ENCODE measurements at regions not wholly inside any gene's neighbourhood (a gene's known extent, or its start where the extent isn't known, plus 50 kb on each side); places are given as distances from the start of the nearest gene placed in this dataset.

GRCh38 chr16:86364653-86365380 lies 145.5 kb upstream of the FOXF1 start (continued):
- no peak for TF ChIP-seq CTCF (IDR thresholded peaks at IDR 0.05)
- TF ChIP-seq SREBF2 (IDR thresholded peaks at IDR 0.05) = no peak
- no peak for TF ChIP-seq SMC3 (IDR thresholded peaks at IDR 0.05)
- TF ChIP-seq RCOR1 (IDR thresholded peaks at IDR 0.05; ENCODE audit: low read depth, low read length) = no peak
- TF ChIP-seq MAX (IDR thresholded peaks at IDR 0.05) = no peak
- TF ChIP-seq FOXS1 (CRISPR knock-in tag; IDR thresholded peaks at IDR 0.05) = no peak
- TF ChIP-seq MAFK (IDR thresholded peaks at IDR 0.05; ENCODE audit: partially characterized antibody) = no peak
- no peak for TF ChIP-seq HDAC2 (IDR thresholded peaks at IDR 0.05)

GRCh38 chr16:86365513-86366273 lies 144.6 kb upstream of the FOXF1 start:
- no peak for DNase-seq (ENCODE audit: low read depth in 1 of 2, low spot score in 1 of 2)
- Histone ChIP-seq H3K9me3 (no peaks in the 10 kb centered on the region; the same call in 2 of the 3 replicates), H3K4me2 (no peak overlapping the region), H3K27ac (no peak overlapping the region), H3K4me1 (no peaks in the 10 kb centered on the region), H3K4me3 (no peak overlapping the region)
- POLR2A ChIA-PET = no interaction called here
- WGBS (ENCODE audit: missing lambda C conversion rate) = 43% methylated on average over 18 of the region's 19 CpGs
- ATAC-seq = no peak
- CTCF ChIA-PET = interaction anchor here (0.8 kb wide), 1 partner anchor 11 kb away, joined by 3 read pairs; no protein-coding TSS in a partner anchor
- no peak for FAIRE-seq
- no peak for TF ChIP-seq BCL3 (IDR thresholded peaks at IDR 0.05)
- TF ChIP-seq FOSL2 (IDR thresholded peaks at IDR 0.05) = no peak
- no peak for TF ChIP-seq FOSL2 (CRISPR knock-in tag; IDR thresholded peaks at IDR 0.05)
- no peak for TF ChIP-seq CBX2 (IDR thresholded peaks at IDR 0.05; ENCODE audit: borderline replicate concordance, low read depth)
- TF ChIP-seq TP53 (CRISPR knock-in tag; IDR thresholded peaks at IDR 0.05) = no peak
- TF ChIP-seq EHMT2 (IDR thresholded peaks at IDR 0.05; ENCODE audit: low read depth) = no peak
- TF ChIP-seq EHF (CRISPR knock-in tag; IDR thresholded peaks at IDR 0.05) = no peak
- no peak for TF ChIP-seq RAD21 (conservative IDR thresholded peaks at IDR 0.05 in 1 of 2, IDR thresholded peaks at IDR 0.05 in 1 of 2)
- TF ChIP-seq HOXB5 (CRISPR knock-in tag; IDR thresholded peaks at IDR 0.05) = no peak
- TF ChIP-seq MAX (IDR thresholded peaks at IDR 0.05) = no peak
- no peak for TF ChIP-seq FOXS1 (CRISPR knock-in tag; IDR thresholded peaks at IDR 0.05)
- no peak for TF ChIP-seq MYC (IDR thresholded peaks at IDR 0.05; ENCODE audit: borderline replicate concordance, low read length)
- TF ChIP-seq JUN (IDR thresholded peaks at IDR 0.05) = no peak
- no peak for TF ChIP-seq ATOH8 (CRISPR knock-in tag; IDR thresholded peaks at IDR 0.05; ENCODE audit: low read depth)
- no peak for TF ChIP-seq USF2 (IDR thresholded peaks at IDR 0.05)
- TF ChIP-seq SMC3 (IDR thresholded peaks at IDR 0.05) = no peak
- no peak for TF ChIP-seq POLR2A (IDR thresholded peaks at IDR 0.05; ENCODE audit: low read length)
- TF ChIP-seq HEYL (CRISPR knock-in tag; IDR thresholded peaks at IDR 0.05) = no peak
- no peak for TF ChIP-seq ZFP36 (IDR thresholded peaks at IDR 0.05; ENCODE audit: borderline replicate concordance, partially characterized antibody)

All from A549 (cell line).